H1 (cell line): ENCODE measurements at regions not wholly inside any gene's neighbourhood (a gene's known extent, or its start where the extent isn't known, plus 50 kb on each side); places are given as distances from the start of the nearest gene placed in this dataset.

Source experiments
- ATF2 ChIP-seq: IDR thresholded peaks from 2 replicates; pipeline ENCODE4 v1.6.1; 2012; ENCODE audit warnings: low read length, inconsistent platforms
- CTBP2 ChIP-seq: IDR thresholded peaks from 2 replicates; pipeline ENCODE4 v1.7.0; 2011; ENCODE audit warnings: borderline replicate concordance, mild to moderate bottlenecking, moderate library complexity, mixed read lengths, low read length; ENCODE audit not compliant: insufficient read depth, insufficient read length
- MAX ChIP-seq: IDR thresholded peaks from 2 replicates; pipeline ENCODE4 v1.6.1; 2012; ENCODE audit warnings: inconsistent platforms
- TBP ChIP-seq: IDR thresholded peaks from 2 replicates; pipeline ENCODE4 v1.6.1; 2011; ENCODE audit warnings: low read depth, low read length, improper control_type of control experiment

GRCh38 chr15:69689133-69689532 is 236.5 kb downstream of the RPLP1 start (continued):
- TF ChIP-seq TBP (no peak), MAX (no peak), CTBP2 (no peak), ATF2 (no peak)
- TF ChIP-seq, all 59 proteins: peak for 0
